ENCODE measurements at regions not wholly inside any gene's neighbourhood (a gene's known extent, or its start where the extent isn't known, plus 50 kb on each side); places are given as distances from the start of the nearest gene placed in this dataset.

- Histone ChIP-seq H3K9me3 (ENCODE audit: insufficient read depth, low read depth) (no peaks in the 10 kb centered on the region), H3K4me3 (no peak overlapping the region), H3K36me3 (ENCODE audit: low read depth) (no peaks in the 10 kb centered on the region), H2AFZ (no peak overlapping the region), H3K4me2 (no peak overlapping the region), H3K27ac (no peak overlapping the region), H3K27me3 (ENCODE audit: insufficient read depth, low read depth) (0 out of 2 replicates have a peak, but pooled peaks cover 3% of the 10 kb centered on the region), H3F3A (ENCODE audit: insufficient read depth, low read depth) (no peaks in the 10 kb centered on the region), H4K20me1 (ENCODE audit: insufficient read depth) (no peaks in the 10 kb centered on the region), H3K9me2 (ENCODE audit: insufficient read depth) (no peaks in the 10 kb centered on the region), H3K79me2 (ENCODE audit: low read depth) (no peaks in the 10 kb centered on the region), H3K4me1 (replicated peaks; ENCODE audit: insufficient read depth) (no peaks in the 10 kb centered on the region)
- intact Hi-C loops (cut with micrococcal nuclease; ENCODE audit: unreplicated experiment): no loop called here
- BruUV-seq (replicated peaks): no TSS peak
- POLR2A ChIA-PET (ENCODE audit: unreplicated experiment): no interaction called here
- no peak for TF ChIP-seq CTCF (conservative IDR thresholded peaks at IDR 0.05)
- CTCF ChIA-PET: no interaction called here
- no peak for DNase-seq
Measured at GRCh38 chr1:34362949-34363348, 186.2 kb downstream of the C1orf94 start.

GRCh38 chr1:34363447-34363846 is 186.7 kb downstream of the C1orf94 start:
- H3K27me3 ChIP-seq (ENCODE audit: insufficient read depth, low read depth): 0 out of 2 replicates have a peak, but pooled peaks cover 3% of the 10 kb centered on the region

GRCh38 chr1:34363915-34364314 is 187.2 kb downstream of the C1orf94 start:
- Histone ChIP-seq H3K27me3 (ENCODE audit: insufficient read depth, low read depth) (0 out of 2 replicates have a peak, but pooled peaks cover 3% of the 10 kb centered on the region), H3K9me2 (ENCODE audit: insufficient read depth) (no peaks in the 10 kb centered on the region), H3K4me3 (no peak overlapping the region), H3F3A (ENCODE audit: insufficient read depth, low read depth) (no peaks in the 10 kb centered on the region), H3K79me2 (ENCODE audit: low read depth) (no peaks in the 10 kb centered on the region), H2AFZ (no peak overlapping the region), H3K9me3 (ENCODE audit: insufficient read depth, low read depth) (no peaks in the 10 kb centered on the region), H3K4me2 (no peak overlapping the region), H4K20me1 (ENCODE audit: insufficient read depth) (no peaks in the 10 kb centered on the region), H3K27ac (no peak overlapping the region), H3K36me3 (ENCODE audit: low read depth) (no peaks in the 10 kb centered on the region), H3K4me1 (replicated peaks; ENCODE audit: insufficient read depth) (no peaks in the 10 kb centered on the region)
- BruUV-seq (replicated peaks): no TSS peak
- DNase-seq: no peak
- CTCF ChIA-PET: no interaction called here
- POLR2A ChIA-PET (ENCODE audit: unreplicated experiment): no interaction called here
- intact Hi-C loops (cut with micrococcal nuclease; ENCODE audit: unreplicated experiment): no loop called here
- TF ChIP-seq EZH2 (IDR thresholded peaks at IDR 0.05; ENCODE audit: low read depth) (no peak), CTCF (conservative IDR thresholded peaks at IDR 0.05) (no peak)

More at GRCh38 chr1:34363447-34363846, 186.7 kb downstream of the C1orf94 start:
- DNase-seq: no peak
- no peaks in the 10 kb centered on the region for H3K9me3 ChIP-seq (ENCODE audit: insufficient read depth, low read depth)
- H2AFZ ChIP-seq: no peak overlapping the region
- no TSS peak for BruUV-seq (replicated peaks)
- no peaks in the 10 kb centered on the region for H3F3A ChIP-seq (ENCODE audit: insufficient read depth, low read depth)
- no peak for TF ChIP-seq CTCF (conservative IDR thresholded peaks at IDR 0.05)
- TF ChIP-seq EZH2 (IDR thresholded peaks at IDR 0.05; ENCODE audit: low read depth): no peak
- H4K20me1 ChIP-seq (ENCODE audit: insufficient read depth): no peaks in the 10 kb centered on the region
- H3K4me2 ChIP-seq: no peak overlapping the region
- no peaks in the 10 kb centered on the region for H3K79me2 ChIP-seq (ENCODE audit: low read depth)
- H3K4me3 ChIP-seq: no peak overlapping the region
- ChIA-PET POLR2A (ENCODE audit: unreplicated experiment) (no interaction called here), CTCF (no interaction called here)
- no peaks in the 10 kb centered on the region for H3K9me2 ChIP-seq (ENCODE audit: insufficient read depth)
- no peak overlapping the region for H3K27ac ChIP-seq
- intact Hi-C loops (cut with micrococcal nuclease; ENCODE audit: unreplicated experiment): no loop called here
- no peaks in the 10 kb centered on the region for H3K4me1 ChIP-seq (replicated peaks; ENCODE audit: insufficient read depth)
- no peaks in the 10 kb centered on the region for H3K36me3 ChIP-seq (ENCODE audit: low read depth)

Data from PC-9 (cell line).